Heart left ventricle (tissue), 13 donors: ENCODE measurements at regions not wholly inside any gene's neighbourhood (a gene's known extent, or its start where the extent isn't known, plus 50 kb on each side); places are given as distances from the start of the nearest gene placed in this dataset.

Experiments
- POLR2A ChIP-seq, 2 donors: fragments of 450-650 bp; IDR thresholded peaks; one replicate each; pipeline ENCODE4 v1.6.1; 2017; ENCODE audit warnings: antibody characterized with exemption in 2 of 2, mild to moderate bottlenecking in 2 of 2, moderate library complexity in 2 of 2
- TF ChIP-seq, protein P1 (sequence below), 12 donors: fragments of 200-600 bp; sonication (generic) in 4 of 12; IDR thresholded peaks; one replicate each; pipeline versions ENCODE4 v1.5.0 to v1.8.0; 2018 to 2022; ENCODE audit warnings: antibody characterized with exemption in 12 of 12, mild to moderate bottlenecking in 5 of 12
- donor health status: ischemic (EF 13 %, LVEDD 7.1; RV severe dilation, severe dysfunction).
- donor health status: DM: no; HTN: yes; CAD: no.
- donor health status: DM: no; HTN: no; CAD: no.
- donor health status: ischemic (EF 25% LVEDD 6.9; RV normal size, moderate dysfunction).
- donor health status: ischemic (EF 25% LVEDD 5.7; RV mildly dilated, moderate dysfunction).
- donor health status: ischemic (EF 35%, LVEDD 5.7; RV mildly dilated, moderate dysfunction).
- donor health status: nonischemic (EF 11% LVEDD 7.7; RV severe dilation, severe dysfunction).
- donor health status: DM: yes; HTN: yes; CAD: no.
- donor health status: PGD.
- donor health status: ischemic (EF 29% LVEDD 5.4; RV normal size, mild dysfunction).
- donor health status: nonischemic (EF 23%, LVEDD 6.1; RV moderate dilation, normal function).

DNA sequence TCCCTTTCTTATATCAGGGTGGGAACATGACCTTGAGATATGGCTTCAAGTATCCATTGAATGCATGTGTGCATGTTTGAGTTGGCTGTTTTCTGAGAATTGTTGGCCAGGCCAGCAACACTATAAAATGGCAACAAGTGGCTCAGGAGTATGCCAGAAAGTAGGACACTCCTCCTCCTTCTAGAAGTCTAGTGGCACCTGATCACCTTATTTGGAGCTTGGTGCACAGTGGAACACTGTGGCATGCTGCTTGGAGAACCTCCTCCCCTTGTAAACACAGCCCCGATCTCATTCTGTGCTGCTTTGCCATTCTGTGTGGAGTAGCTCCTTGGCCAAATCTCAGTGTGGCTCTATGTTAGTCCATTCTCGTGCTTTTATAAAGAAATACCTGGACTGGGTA lies 114.8 kb upstream of the NDN start:
- TF ChIP-seq, protein P1, sequence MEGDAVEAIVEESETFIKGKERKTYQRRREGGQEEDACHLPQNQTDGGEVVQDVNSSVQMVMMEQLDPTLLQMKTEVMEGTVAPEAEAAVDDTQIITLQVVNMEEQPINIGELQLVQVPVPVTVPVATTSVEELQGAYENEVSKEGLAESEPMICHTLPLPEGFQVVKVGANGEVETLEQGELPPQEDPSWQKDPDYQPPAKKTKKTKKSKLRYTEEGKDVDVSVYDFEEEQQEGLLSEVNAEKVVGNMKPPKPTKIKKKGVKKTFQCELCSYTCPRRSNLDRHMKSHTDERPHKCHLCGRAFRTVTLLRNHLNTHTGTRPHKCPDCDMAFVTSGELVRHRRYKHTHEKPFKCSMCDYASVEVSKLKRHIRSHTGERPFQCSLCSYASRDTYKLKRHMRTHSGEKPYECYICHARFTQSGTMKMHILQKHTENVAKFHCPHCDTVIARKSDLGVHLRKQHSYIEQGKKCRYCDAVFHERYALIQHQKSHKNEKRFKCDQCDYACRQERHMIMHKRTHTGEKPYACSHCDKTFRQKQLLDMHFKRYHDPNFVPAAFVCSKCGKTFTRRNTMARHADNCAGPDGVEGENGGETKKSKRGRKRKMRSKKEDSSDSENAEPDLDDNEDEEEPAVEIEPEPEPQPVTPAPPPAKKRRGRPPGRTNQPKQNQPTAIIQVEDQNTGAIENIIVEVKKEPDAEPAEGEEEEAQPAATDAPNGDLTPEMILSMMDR (IDR thresholded peaks at IDR 0.05), result no peak
- TF ChIP-seq POLR2A (IDR thresholded peaks at IDR 0.05), result no peak
